HepG2 (cell line): ENCODE measurements at regions not wholly inside any gene's neighbourhood (a gene's known extent, or its start where the extent isn't known, plus 50 kb on each side); places are given as distances from the start of the nearest gene placed in this dataset.

Experiments used
- ATAC-seq: fragments of 200-7000 bp; cut with Tn5 transposase; 3 replicates; pipeline ENCODE4 v1.9.1; 2020; ENCODE audit warnings: mild to moderate bottlenecking, moderate library complexity
- BruUV-seq: library from RNA; stranded (reverse); fragments of 400-500 nt; replicated peaks from 2 replicates; lab custom pipeline; 2021; lab: Mats Ljungman, UMichigan
- CTCF ChIA-PET: fragments of 300-600 bp; formaldehyde crosslinking; extraction: SDS; loops from one replicate; lab custom pipeline; 2021; ENCODE audit warnings: low total read pairs, inconsistent platforms, low intra/inter-chr PET ratio; lab: Yijun Ruan, JAX
- POLR2A ChIA-PET: fragments of 350-600 bp; sonication (Branson Sonifier 250); formaldehyde crosslinking; loops from one replicate; lab custom pipeline; 2020; ENCODE audit warnings: antibody characterized with exemption, inconsistent platforms; lab: Yijun Ruan, JAX
- DNase-seq: peaks from one replicate; pipeline ENCODE4 v3.0.0-alpha.2; 2015; ENCODE audit warnings: low spot score
- FAIRE-seq: peaks from 3 replicates; lab custom pipeline; 2011; peaks lifted over from hg19 to GRCh38; lab: Jason Lieb, UNC
- H2AFZ ChIP-seq: one replicate; pipeline ENCODE4 v1.6.1; 2011; ENCODE audit warnings: low read length, inconsistent platforms
- H3K27ac ChIP-seq: fragments of 300-600 bp; 3 replicates; pipeline ENCODE4 v1.8.0; 2011; ENCODE audit warnings: mixed run types, mild to moderate bottlenecking, mixed read lengths, low read length, inconsistent platforms; ENCODE audit not compliant: insufficient read depth; ENCODE audit errors: extremely low read length
- H3K27me3 ChIP-seq, 2 experiments: fragments of 200-600 bp in 1 of 2; 2 replicates in 1 of 2; 3 replicates in 1 of 2; pipeline versions ENCODE4 v1.6.0 to v1.8.0; 2011; ENCODE audit warnings: low read length in 2 of 2, mild to moderate bottlenecking in 2 of 2, moderate library complexity in 2 of 2, inconsistent platforms in 1 of 2; ENCODE audit not compliant: insufficient read depth in 2 of 2, control insufficient read depth in 1 of 2
- H3K36me3 ChIP-seq, 2 experiments: fragments of 200-600 bp in 1 of 2; replicated peaks in 1 of 2; 2 replicates in 1 of 2; 3 replicates in 1 of 2; pipeline versions ENCODE4 v1.5.1 to v1.8.0; 2011; ENCODE audit warnings: low read length in 2 of 2, inconsistent platforms in 1 of 2; ENCODE audit not compliant: insufficient read depth in 2 of 2, control insufficient read depth in 1 of 2
- H3K4me1 ChIP-seq: 2 replicates; pipeline ENCODE4 v1.5.1; 2012; ENCODE audit warnings: low read length, inconsistent platforms; ENCODE audit not compliant: insufficient read depth
- H3K4me2 ChIP-seq: 2 replicates; pipeline ENCODE4 v1.6.0; 2011; ENCODE audit warnings: low read depth, low read length, inconsistent platforms
- H3K4me3 ChIP-seq, 3 experiments: fragments of 200-600 bp in 1 of 3; sonication (generic), shearing (Covaris generic) in 1 of 3; replicated peaks in 1 of 3; 2 replicates each; pipeline ENCODE4 v1.5.1; 2011 to 2016; ENCODE audit warnings: low read length in 3 of 3, inconsistent platforms in 2 of 3, low read depth in 2 of 3, mild to moderate bottlenecking in 2 of 3, control low read depth in 1 of 3, mixed read lengths in 1 of 3; ENCODE audit not compliant: insufficient read depth in 1 of 3
- H3K79me2 ChIP-seq: one replicate; pipeline ENCODE4 v1.6.1; 2011; ENCODE audit warnings: low read length, inconsistent platforms; ENCODE audit not compliant: insufficient read depth
- H3K9ac ChIP-seq: 2 replicates; pipeline ENCODE4 v1.6.0; 2011; ENCODE audit warnings: mild to moderate bottlenecking, low read depth, low read length, inconsistent platforms; ENCODE audit not compliant: insufficient read depth
- H3K9me3 ChIP-seq: 2 replicates; pipeline ENCODE4 v1.5.1; 2012; ENCODE audit warnings: mild to moderate bottlenecking, low read length
- H4K20me1 ChIP-seq: 2 replicates; pipeline ENCODE4 v1.6.0; 2011; ENCODE audit warnings: inconsistent platforms, mild to moderate bottlenecking, low read length, moderate library complexity; ENCODE audit not compliant: insufficient read depth
- BRCA1 ChIP-seq: sonication (generic); formaldehyde crosslinking; IDR thresholded peaks from 2 replicates; pipeline ENCODE4 v1.4.0; 2020; ENCODE audit warnings: missing genetic modification reagents
- DMAP1 ChIP-seq: IDR thresholded peaks from 2 replicates; pipeline ENCODE4 v1.6.1; 2016
- GTF2F1 ChIP-seq: fragments of 150-350 bp; IDR thresholded peaks from 2 replicates; pipeline ENCODE4 v1.6.1; 2014; ENCODE audit warnings: low read length
- HOXD1 ChIP-seq: sonication (generic); formaldehyde crosslinking; IDR thresholded peaks from 2 replicates; pipeline ENCODE4 v1.5.0; 2020; ENCODE audit warnings: missing genetic modification reagents
- IRF1 ChIP-seq: sonication (generic); formaldehyde crosslinking; IDR thresholded peaks from 2 replicates; pipeline ENCODE4 v1.4.0; 2020; ENCODE audit warnings: low read depth, mild to moderate bottlenecking, missing genetic modification reagents
- SNAPC4 ChIP-seq: sonication (generic); formaldehyde crosslinking; IDR thresholded peaks from 2 replicates; pipeline ENCODE4 v1.4.0; 2020; ENCODE audit warnings: mild to moderate bottlenecking, missing genetic modification reagents
- SOX6 ChIP-seq, 2 experiments: fragments of 450-650 bp in 1 of 2; sonication (generic) in 1 of 2; formaldehyde crosslinking in 1 of 2; IDR thresholded peaks; 2 replicates each; pipeline versions ENCODE4 v1.4.0 to v1.6.1; 2017 to 2020; ENCODE audit warnings: antibody characterized with exemption in 1 of 2, mild to moderate bottlenecking in 1 of 2, missing genetic modification reagents in 1 of 2
- ZFP41 ChIP-seq: sonication (generic); formaldehyde crosslinking; IDR thresholded peaks from 2 replicates; pipeline ENCODE4 v1.4.0; 2020; ENCODE audit warnings: mild to moderate bottlenecking, missing genetic modification reagents, borderline replicate concordance
- ZFP62 ChIP-seq: sonication (generic); formaldehyde crosslinking; IDR thresholded peaks from 2 replicates; pipeline ENCODE4 v1.4.0; 2020; ENCODE audit warnings: missing genetic modification reagents
- ZNF281 ChIP-seq: sonication (generic); formaldehyde crosslinking; IDR thresholded peaks from 2 replicates; pipeline ENCODE4 v1.4.0; 2020; ENCODE audit warnings: missing genetic modification reagents, borderline replicate concordance
- ZNF597 ChIP-seq: sonication (generic); formaldehyde crosslinking; IDR thresholded peaks from 2 replicates; pipeline ENCODE4 v1.5.0; 2020; ENCODE audit warnings: missing genetic modification reagents
- ZNF619 ChIP-seq: sonication (generic); formaldehyde crosslinking; IDR thresholded peaks from 2 replicates; pipeline ENCODE4 v1.4.0; 2020; ENCODE audit warnings: mild to moderate bottlenecking, missing genetic modification reagents
- ZNF891 ChIP-seq: sonication (generic); formaldehyde crosslinking; IDR thresholded peaks from 2 replicates; pipeline ENCODE4 v1.5.0; 2020; ENCODE audit warnings: mild to moderate bottlenecking, missing genetic modification reagents
- WGBS: methylation state at CpG from one replicate; pipeline ENCODE4 v1.1.6; 2017; ENCODE audit warnings: low lambda C conversion rate; 5-methylcytosine and 5-hydroxymethylcytosine counted together
- in situ Hi-C: cut with HindIII; loops from 2 replicates; pipeline ENCODE4 v1.10.0; 2017; ENCODE audit warnings: low pct_unique_long_range_greater_than_20kb; ENCODE audit not compliant: extremely low pct_ligation_motif_present
- intact Hi-C: fragments of 100-400 bp; cut with micrococcal nuclease; formaldehyde crosslinking; loops from one replicate; pipeline ENCODE4 v1.10.0; 2022; ENCODE audit not compliant: unreplicated experiment

- no TSS peak for BruUV-seq
- FAIRE-seq (no peak), DNase-seq (no peak), ATAC-seq (no peak)
- TF ChIP-seq SNAPC4 (CRISPR knock-in tag): no peak
- no peak for TF ChIP-seq ZFP62 (CRISPR knock-in tag)
- TF ChIP-seq ZNF619 (CRISPR knock-in tag): no peak
- TF ChIP-seq IRF1: no peak
- TF ChIP-seq DMAP1 (CRISPR knock-in tag): no peak
- no peak for TF ChIP-seq SOX6 (IDR thresholded peaks at IDR 0.05)
- TF ChIP-seq SOX6 (CRISPR knock-in tag; IDR thresholded peaks at IDR 0.05): no peak
- no peak for TF ChIP-seq HOXD1 (CRISPR knock-in tag)
- no peak for TF ChIP-seq GTF2F1
- TF ChIP-seq ZNF891 (CRISPR knock-in tag): no peak
- TF ChIP-seq ZFP41 (CRISPR knock-in tag): no peak
- no peak for TF ChIP-seq ZNF281
- no peak for TF ChIP-seq BRCA1 (CRISPR knock-in tag)
- TF ChIP-seq ZNF597: no peak
- intact Hi-C loops (loop anchor here (10.0 kb wide), 1 partner anchor 413 kb away; no protein-coding TSS in a partner anchor), in situ Hi-C loops (no loop called here)
- no peak overlapping the region for H2AFZ ChIP-seq
- H3K9ac ChIP-seq: no peak overlapping the region
- no peak overlapping the region for H3K4me3 ChIP-seq
- H3K36me3 ChIP-seq: no peaks in the 10 kb centered on the region
- no peak overlapping the region for H3K27ac ChIP-seq
- 60% methylated on average over 5 of the region's 5 CpGs for WGBS
- H3K9me3 ChIP-seq: no peaks in the 10 kb centered on the region
- CTCF ChIA-PET: no interaction called here
- no peak overlapping the region for H3K4me2 ChIP-seq
- no peaks in the 10 kb centered on the region for H3K79me2 ChIP-seq
- peaks cover 0 to 4% of the 10 kb centered on the region in 2 experiments; a peak in 2 of 5 replicates for H3K27me3 ChIP-seq
- POLR2A ChIA-PET: no interaction called here
- no peaks in the 10 kb centered on the region for H4K20me1 ChIP-seq
- H3K4me1 ChIP-seq: peaks cover 12% of the 10 kb centered on the region
These were observed 53.2 kb upstream of the ABLIM1 start for GRCh38 chr10:114711176-114711868.
